LoVo (cell line): ENCODE measurements at regions not wholly inside any gene's neighbourhood (a gene's known extent, or its start where the extent isn't known, plus 50 kb on each side); places are given as distances from the start of the nearest gene placed in this dataset.
A peak's percentile ranks its signal among the peaks of the same experiment; 100 is the strongest.

Experiments
- DNase-seq: peaks from one replicate; pipeline ENCODE4 v3.0.0-alpha.2; 2016; ENCODE audit warnings: low spot score

DNA sequence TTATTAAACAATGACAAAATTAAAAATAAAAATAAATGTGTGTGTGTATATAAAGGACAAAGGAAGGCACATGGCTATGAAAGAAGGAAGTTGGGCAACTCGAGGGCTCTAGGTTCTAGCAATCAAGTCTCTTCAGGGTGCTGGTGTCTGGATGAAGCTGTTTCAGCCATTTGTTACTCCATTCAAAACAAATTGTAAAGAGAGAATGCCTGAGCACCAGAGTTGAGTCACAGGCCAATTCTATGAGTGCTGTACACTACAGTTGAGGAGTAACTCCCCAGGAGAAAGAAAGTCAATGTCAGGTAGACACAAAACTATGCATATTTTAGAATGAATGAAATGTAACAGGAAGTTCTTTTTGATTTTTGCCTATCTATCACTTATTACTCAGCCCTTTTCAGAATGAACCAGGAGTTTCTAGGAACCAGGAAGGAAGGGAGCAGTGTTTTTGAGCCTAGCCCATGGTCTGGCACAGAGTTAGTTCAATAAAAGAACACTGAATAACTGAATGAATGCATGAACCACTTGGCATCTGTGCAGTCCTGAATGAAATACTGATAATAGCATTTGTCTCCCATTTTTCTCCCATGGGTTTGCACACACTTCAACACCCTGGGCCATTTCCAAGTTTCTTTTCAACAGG is 151.7 kb upstream of the CPEB2 start:
- DNase-seq = no peak

DNA sequence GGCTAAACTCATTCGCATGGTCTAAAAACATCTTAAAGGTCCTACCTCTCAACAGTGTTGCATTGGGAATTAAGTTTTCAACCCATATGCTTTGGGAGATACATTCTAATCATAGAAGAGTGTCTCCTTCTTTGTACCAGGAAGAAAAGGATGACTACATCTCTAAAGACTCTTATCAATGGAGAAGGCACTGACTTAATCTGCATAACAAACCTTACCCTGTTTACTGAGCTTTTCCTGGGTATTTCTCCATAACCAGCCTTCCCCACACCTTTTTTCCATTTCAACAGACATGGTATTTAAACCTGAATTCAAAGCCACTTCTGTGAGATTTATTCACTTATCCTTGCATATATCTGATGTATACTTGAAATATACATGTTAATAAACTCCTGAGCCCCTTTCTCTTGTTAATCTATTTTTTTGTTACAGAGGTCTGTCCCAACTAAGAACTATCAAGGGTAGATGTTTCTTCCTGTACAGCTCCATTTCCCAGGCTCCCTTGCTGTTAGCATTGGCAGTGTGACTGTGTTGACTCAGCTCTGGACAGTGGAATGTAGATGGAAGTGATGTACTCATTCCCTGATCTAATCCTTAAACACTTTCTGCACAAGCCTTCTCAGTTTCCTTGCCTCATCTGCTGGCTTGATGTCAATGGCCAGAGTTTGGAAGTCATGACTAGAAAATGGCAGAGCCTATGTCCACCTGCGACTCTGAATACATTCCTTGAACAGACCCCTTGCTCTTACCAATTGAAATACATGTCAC is 148.9 kb upstream of the CPEB2 start:
- DNase-seq = peak; percentile 30

DNA sequence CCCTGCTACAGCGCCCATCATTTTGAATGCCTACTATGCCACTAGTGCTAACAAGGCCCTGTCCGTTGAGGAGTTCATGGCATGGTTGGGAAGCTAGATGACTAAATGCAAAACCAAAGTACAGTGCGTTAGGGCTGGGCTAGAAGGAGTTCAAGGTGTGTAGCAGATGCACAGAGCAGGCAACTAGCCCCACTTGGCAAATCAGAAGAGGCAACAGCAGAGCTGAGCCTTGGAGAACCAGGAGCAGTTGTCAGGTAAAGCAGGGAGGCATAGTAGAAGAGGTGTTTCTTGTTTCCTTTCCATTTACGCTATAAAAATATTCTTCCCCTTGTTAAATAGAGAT is 146.6 kb upstream of the CPEB2 start:
- DNase-seq = no peak

DNA sequence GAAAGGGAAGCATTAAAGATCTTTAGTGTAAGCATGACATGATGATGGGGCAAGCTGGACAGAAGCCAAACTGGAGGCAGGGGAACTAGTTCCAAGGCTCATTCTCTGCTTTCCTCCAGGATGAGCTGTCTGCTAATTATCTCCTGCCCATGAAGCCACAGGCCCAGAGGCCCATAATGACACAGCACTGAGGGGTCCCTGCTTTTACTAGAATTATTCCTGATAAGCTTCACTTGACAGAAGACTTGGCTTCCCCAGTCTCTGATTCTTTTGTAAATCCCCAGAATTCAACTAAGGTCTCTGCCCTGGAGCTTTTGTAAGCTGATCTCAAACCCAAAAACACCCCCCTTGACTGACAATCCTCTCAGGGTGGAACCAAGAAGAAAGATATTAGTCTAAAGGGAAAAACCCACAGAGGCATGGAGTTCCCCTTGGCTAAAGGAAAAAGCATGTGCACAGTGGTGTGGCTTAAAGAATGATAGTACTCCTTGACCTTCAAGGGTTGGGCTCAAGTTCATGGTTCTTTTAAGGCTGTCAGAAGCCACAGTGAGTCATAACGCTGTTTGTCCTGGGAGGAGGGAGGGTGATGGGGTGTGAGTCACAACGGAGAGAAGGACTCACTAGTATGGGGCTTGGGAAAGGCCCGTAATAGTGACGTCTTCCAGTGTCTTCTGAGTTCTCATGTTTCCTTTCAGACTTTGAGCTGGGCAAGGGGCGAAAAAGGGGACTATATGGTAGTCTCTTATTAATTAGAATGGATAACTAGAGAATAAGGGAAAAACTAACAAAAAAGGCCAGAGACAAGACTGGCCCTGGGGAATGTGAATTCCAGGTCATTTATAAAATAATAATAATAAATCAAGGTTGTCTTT is 146.0 kb upstream of the CPEB2 start:
- peak; percentile 94 for DNase-seq

DNA sequence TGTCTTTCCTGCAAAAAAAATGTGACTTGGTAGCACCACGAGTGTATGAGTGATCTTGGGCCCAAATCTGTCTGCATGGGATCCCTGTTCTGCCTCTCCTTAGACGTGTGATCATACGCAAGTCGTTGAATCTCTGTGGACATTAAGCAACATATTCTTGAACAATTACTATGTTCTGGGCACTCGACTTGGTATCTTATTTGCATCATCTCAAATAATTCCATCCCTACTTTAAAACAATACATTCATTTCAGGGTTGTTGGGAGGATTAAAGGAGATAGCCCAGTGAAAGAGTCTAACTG is 145.4 kb upstream of the CPEB2 start:
- no peak for DNase-seq

DNA sequence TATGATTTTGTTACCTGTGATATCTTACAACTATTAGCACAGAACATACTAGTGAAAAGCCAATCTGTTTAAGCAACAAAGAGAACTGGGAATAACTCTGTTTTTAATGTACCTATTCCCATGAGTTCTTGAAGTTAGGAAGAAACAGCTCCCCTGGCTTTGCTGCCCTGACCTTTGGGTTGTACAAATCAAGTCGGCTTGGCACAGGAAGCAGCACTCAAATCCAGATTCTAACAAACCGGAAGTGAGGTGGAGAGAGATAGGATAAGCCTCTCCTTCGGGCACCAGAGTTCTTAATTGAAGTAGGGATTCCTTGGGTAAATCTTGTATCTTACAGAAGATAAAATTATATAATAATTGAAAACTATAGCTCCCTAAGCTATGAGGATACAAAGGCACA is 144.8 kb upstream of the CPEB2 start:
- DNase-seq = no peak

DNA sequence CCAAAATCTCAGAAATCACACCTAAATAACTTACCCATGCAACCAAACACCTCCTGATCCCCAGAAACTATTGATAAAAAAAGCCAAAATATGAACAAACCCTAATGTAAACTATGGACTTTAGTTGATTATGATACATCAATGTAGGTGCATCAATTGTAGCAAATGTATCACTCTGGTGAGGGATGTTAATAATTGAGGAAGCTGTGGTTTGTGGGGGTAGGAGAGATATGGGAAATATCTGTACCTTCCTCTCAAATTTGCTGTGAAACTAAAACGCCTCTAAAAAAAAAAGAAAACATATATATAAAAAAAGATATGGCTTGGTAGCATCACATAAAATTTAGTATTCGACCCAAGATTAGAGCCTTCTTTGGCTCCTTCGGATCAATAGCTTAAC is 144.3 kb upstream of the CPEB2 start:
- no peak for DNase-seq

DNA sequence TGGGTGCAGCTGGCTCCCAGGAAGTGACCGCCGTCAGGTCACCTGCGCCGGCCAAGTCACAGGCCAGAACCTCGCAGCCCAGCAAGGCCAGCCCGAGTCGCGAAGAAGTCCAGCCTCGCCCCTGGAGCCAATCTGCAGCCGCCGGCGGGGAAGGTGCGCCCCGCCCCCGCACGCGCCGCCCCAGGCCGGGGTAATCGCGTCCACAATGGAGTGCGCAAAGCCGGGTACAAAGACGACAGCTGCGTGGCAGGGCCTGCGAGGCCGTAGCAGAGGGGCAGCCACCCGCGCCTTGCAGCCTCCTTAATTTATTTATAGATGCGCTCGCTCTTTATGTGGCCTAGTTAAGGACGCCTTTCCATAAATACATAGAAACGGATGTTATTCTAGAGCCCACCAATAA is 139.4 kb upstream of the CPEB2 start:
- DNase-seq = no peak

DNA sequence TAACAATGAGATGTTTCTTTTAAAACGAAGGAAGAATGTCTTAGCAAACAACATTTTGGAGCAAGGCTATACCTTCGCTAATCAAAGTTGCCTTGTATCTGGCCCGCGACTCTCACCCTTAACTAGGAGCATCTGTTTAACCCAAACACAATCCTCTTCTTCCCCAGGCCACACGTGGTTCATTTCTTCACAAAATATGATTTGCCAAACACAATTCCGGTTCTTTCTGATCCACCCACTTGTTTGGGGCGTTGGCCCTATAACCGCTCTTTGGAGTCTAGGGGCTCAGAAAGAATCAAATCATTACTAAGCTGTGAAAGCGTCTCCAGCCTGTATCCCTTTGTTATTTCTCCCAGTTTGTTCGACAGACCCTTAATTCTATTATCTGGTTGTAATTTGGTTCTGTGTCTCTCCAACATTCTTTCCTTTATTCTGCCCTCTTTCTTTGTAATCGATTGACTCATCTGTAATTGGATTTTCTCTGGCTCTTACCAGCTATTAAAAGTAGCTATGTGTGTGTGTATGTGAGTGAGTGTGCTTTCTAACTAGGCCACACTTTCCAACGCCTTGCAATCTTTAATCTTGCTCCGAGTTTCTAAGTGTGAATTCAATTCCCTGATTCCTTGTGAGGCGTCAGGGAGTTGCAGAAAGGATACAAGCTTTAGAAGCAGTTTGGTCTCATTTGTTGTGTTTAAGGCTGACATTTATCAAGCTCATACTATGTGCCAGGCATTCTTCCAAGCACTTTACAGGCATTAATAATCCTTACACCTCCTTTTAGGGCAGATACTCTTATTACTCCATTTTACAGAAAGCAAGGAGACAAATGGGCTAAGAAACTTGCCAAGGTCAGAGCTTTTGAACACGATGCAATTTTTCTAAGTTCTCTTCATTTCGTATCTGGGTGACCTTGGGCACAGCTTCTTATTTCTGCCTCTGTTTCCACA is 138.6 kb upstream of the CPEB2 start:
- no peak for DNase-seq

DNA sequence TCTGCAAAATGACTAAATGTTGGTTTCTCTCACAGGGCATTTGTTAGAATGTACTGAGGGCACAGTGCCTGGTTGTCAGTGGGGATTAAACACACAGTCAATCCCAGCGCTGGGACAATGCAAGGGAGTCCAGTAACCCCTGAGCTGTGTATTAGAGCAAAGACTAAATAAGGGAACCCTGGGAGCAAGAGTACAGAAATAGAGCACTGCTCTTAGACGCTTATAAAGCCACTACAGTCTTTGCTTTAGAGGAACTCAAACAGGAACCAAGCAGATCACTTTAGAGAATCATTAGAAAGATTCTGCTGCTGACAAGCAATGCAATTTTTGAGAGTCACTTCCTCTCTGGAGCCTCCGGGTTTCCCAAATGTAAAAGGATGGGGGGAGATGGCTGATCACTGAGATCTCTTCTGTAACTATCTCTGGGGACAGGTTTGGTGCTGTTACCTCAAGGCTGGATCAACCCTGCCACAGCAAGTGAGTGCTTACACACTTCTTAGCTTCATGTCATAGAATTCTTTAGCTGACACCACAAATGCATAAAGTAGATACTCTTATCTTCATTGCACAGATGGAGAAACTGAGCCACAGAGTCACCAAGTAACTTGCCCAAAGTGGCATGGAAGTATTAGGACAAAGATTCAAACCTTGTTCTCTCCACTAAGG is 137.8 kb upstream of the CPEB2 start:
- DNase-seq = no peak

DNA sequence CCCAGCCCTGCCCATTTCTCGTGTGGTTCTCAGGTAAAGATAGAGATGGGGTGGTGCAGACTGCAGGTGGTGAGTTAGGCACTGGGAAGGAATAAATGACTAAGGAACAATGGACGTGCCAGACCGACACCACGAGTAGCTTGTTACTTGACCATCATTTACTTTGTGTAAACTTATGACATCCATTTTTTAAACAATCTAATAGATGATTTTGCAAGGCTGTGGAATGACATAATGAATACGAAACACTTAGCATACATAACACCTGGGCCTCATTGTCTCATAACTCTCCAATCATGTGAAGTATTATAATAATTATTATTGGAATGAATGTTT is 137.3 kb upstream of the CPEB2 start:
- no peak for DNase-seq

DNA sequence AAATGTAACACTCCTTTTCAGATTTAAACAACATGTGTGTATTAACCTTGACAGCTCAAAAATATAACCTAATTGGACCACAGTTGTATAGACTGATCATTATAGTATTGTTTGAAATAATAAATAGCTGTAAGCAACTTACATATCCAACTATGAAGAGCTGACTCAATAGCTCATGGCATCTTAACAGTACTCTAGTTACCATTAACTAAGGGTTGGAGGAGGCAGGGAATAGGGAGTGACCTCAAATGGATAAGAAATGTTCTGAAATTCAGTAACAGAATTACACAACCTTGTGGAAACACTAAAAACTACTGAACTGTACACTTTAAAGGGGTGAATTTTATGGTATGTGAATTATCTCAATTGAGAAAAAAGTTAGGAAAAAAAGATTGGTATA is 136.5 kb upstream of the CPEB2 start:
- DNase-seq = no peak

DNA sequence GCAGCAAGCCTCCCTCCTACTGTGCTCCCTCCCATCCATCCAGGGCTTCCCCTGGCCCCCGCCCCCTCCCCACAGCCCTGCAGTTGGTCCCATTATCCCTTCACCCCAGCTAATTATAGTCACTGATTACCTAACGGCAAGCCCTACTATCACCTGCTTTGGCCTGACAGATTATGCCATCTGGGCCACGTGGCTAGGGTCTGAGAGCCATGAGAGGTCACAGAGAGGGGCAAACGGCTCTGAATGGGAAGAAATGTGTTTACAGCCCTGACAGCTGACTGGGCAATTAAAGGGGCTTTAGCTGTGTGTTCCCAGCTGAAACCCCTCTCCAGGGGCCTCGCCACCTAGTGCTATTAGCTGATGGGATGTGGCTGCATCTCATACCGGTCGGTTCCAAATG is 134.4 kb upstream of the CPEB2 start:
- no peak for DNase-seq

DNA sequence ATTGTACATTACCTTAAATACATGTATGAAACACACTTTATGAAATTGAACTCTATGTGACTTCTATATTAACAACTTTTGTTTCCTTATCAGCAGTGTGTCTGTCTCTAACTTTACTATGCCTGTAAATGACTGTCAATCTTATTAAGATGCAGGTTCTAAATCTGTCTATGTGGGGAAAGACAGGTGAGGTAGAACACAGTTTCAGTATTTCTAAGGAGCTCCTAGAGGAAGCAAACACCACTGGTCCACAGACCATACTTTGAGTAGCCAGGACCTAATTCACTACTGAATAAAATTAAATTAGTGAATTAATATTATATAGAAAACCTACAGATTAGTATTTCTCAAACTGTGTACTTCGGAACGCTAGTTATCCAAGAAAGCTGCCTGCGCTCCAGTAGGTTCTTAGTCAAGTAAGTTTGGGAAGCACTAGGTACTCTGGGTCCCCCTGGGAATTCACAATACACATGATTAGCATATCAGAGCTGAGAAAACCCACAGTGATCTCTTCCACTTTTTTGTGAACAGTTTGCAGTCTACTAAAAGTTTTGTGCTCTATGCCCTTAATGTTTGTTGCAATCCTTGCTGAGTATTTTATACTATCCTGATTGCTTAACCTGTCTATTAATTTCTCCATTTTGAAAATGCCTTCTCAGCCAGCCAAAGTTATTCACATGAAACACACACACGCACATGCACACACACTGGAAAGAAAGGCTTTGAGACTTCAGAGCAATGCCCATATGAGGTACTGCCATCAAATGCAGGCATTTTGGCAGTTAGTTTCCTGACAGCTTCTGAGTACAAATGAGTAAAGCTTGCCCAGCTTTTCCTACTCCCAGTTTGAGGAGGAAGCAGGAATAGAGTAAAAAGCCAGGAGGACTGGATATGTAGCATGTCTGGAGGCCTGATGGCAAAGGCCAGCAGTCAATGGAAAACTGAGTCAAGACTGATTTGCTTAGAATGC is 133.6 kb upstream of the CPEB2 start:
- no peak for DNase-seq

DNA sequence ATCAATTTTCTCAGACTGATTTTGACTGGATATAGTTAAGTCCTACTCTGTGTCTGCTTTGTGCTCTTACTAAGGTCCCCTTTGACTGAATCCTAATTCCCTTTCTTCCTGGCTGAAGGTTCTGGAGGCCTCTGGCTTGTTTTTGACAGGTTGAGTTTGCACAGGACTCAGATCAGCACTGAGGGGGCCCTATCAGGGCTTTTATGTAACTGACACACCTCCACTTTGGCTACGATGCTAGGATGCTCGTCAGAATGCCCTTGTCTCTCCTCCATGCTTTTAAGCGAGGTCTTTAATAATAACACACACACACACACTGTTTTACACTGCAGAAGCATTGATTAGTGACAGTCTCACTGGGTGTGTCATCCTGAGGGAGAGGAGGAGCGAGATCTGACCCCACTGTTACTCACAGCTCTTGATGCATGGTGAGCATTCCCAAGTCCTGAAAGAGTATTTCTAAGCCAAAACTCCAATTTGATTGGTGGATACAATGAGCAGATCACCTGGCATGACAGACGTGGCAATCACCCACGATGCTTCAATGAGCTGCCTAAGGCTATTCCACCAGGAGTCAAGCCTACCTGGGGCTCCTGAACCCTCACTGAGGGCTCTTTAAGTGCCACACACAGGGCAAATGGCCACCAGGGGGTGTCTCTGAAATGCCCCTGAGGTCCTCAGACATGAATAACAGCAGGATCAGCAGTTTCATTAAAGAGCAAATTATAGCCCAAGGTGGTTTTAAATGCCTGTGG is 130.4 kb upstream of the CPEB2 start:
- DNase-seq = no peak

DNA sequence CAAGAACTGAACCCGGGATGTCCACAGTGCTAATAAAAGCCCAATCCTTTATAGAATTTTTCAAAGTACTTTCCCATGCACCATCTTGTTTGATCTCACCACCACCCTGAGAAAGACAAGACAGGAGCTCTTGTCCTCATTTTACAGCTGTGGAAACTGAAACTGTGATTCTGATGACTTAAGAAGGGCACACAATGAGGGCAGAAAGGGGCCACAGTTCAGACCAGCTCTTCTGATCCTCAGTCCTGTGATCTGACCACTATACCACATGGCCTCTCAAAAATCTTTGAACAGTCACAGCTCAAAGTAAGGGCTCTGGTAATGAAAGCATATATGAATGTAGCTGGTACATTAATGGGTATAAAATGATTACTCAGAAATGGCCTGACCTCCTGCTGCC is 127.3 kb upstream of the CPEB2 start:
- no peak for DNase-seq

DNA sequence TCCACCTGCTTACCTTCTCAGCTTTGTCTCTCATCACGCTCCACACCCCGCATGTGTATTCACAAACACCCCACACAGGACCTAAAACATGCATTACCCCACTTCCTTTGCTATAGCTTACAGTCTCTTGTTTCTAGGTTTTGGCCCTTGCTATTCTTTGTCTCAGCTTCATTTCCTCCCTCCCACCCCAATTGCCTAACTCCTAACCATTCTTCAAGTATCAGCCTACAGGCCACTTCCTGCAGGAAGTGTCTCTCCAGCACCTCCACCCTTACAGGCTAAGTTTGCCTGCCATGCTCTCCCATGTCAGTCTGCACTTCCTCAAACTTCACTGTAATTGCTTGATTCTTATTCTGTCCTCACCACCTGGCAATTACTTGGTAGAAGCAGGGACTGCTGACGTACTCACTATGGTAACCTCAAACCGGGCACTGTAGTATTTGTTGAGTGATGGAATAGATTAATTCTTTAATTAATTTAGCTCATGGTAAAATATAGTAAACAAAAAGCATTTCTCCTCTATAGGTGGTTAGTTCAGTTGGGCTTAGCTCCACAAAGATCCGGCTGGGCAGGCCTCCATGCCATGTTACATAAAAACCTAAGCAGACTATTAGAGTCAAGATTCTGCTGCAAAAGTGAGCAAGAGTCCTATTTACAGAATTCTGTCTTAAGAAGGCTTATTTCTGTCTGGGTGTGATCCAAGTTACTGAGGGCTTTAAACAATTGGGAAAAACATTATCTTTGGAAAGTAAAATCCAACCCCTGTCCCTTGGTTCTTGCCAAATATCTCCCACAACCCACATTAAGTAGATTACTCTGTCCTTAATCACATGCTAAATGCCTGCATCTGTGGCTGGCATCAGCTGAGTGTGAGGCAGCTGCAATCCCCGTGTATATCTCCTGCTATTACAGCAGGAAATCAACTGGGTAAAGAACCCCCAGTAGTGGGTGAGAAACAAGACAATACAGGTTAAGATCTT is 124.7 kb upstream of the CPEB2 start:
- DNase-seq = no peak

DNA sequence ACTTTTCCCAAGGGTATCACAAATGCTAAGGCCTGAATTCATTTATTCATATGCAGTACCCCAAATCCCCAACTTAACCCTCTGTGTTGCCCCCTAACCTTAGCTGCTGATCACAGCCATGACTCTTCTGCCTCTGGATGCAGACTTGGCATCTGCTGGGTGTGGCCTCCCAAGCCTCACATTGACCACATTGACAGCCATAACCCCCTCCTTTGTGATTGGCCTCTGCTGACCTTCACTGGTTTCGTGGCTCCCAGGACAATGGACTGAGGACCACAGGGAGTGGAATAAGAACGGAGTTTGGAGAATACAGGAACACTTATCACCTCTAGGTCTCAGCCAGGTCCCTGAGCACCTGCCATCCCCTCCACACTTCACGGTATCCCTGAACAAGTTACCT is 123.6 kb upstream of the CPEB2 start:
- no peak for DNase-seq

DNA sequence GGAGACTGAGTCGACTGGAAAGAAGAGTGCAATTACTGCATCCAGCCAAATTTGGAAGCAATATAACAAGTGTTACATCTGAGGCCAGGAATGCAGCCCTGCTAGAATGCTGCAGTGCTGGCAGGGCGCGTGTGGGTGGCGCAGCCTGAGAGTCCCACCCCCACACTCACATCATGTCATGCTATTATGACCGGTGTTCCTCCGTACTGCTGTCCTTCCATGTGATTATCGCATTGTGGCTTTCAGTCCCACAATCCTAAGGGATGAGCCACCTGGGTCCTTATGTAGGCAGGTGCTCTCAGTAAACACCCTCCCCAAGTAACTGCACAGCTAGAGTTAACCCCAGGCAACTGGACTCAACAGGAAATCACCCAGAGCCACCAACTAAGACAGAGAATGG is 122.6 kb upstream of the CPEB2 start:
- no peak for DNase-seq
